H1 (cell line): ENCODE measurements at regions not wholly inside any gene's neighbourhood (a gene's known extent, or its start where the extent isn't known, plus 50 kb on each side); places are given as distances from the start of the nearest gene placed in this dataset.

ENCODE experiments used
- CTCF ChIA-PET: fragments of 300-600 bp; sonication (Branson Sonifier 250); formaldehyde crosslinking; loops from one replicate; lab custom pipeline; 2021; ENCODE audit not compliant: partially characterized antibody; lab: Charles Lee
- POLR2A ChIA-PET: fragments of 300-600 bp; sonication (Branson Sonifier 250); formaldehyde crosslinking; loops from one replicate; lab custom pipeline; 2021; ENCODE audit warnings: inconsistent platforms; ENCODE audit not compliant: partially characterized antibody; lab: Charles Lee
- DNase-seq, 2 experiments: peaks; one replicate each; pipeline versions ENCODE4 v3.0.0 to v3.0.0-alpha.2; 2010 to 2022; ENCODE audit warnings: low spot score in 2 of 2, low read depth in 1 of 2, mixed read lengths in 1 of 2
- FAIRE-seq: peaks from 2 replicates; lab custom pipeline; 2011; peaks lifted over from hg19 to GRCh38; lab: Jason Lieb, UNC
- H2AFZ ChIP-seq: 2 replicates; pipeline ENCODE4 v1.8.1; 2012; ENCODE audit warnings: low read length, inconsistent platforms
- H2AK5ac ChIP-seq: 2 replicates; pipeline ENCODE4 v1.6.1; 2013; ENCODE audit warnings: low read depth, low read length
- H2BK120ac ChIP-seq: replicated peaks from 2 replicates; pipeline ENCODE3; 2013; ENCODE audit warnings: low read depth, low read length, inconsistent platforms
- H2BK12ac ChIP-seq: 2 replicates; pipeline ENCODE4 v1.6.1; 2013; ENCODE audit warnings: low read depth, low read length
- H2BK15ac ChIP-seq: 2 replicates; pipeline ENCODE4 v1.6.1; 2013; ENCODE audit warnings: low read length
- H2BK20ac ChIP-seq: 2 replicates; pipeline ENCODE4 v1.6.1; 2013; ENCODE audit warnings: low read length
- H2BK5ac ChIP-seq: 2 replicates; pipeline ENCODE4 v1.6.1; 2013; ENCODE audit warnings: low read depth, low read length
- H3K14ac ChIP-seq: 2 replicates; pipeline ENCODE4 v1.6.1; 2013; ENCODE audit warnings: inconsistent platforms; ENCODE audit not compliant: insufficient read length
- H3K18ac ChIP-seq: 2 replicates; pipeline ENCODE4 v1.6.1; 2013; ENCODE audit warnings: low read length; ENCODE audit errors: extremely low read depth
- H3K23ac ChIP-seq: 2 replicates; pipeline ENCODE4 v1.6.1; 2013; ENCODE audit warnings: inconsistent platforms; ENCODE audit not compliant: insufficient read length
- H3K23me2 ChIP-seq: 2 replicates; pipeline ENCODE4 v1.6.1; 2013; ENCODE audit warnings: low read depth, low read length
- H3K27ac ChIP-seq: 2 replicates; pipeline ENCODE4 v1.6.1; 2011; ENCODE audit warnings: low read depth, low read length, inconsistent platforms
- H3K27me3 ChIP-seq, 4 experiments: replicated peaks in 1 of 4; 1 replicate in 1 of 4; 2 replicates in 3 of 4; pipeline versions ENCODE4 v1.6.1 to v1.8.1; 2011 to 2013; ENCODE audit warnings: low read length in 3 of 4, mild to moderate bottlenecking in 3 of 4, inconsistent platforms in 2 of 4, mixed read lengths in 2 of 4, moderate library complexity in 1 of 4; ENCODE audit not compliant: control insufficient read depth in 3 of 4, insufficient read depth in 3 of 4; ENCODE audit errors: extremely low read depth in 1 of 4
- H3K36me3 ChIP-seq, 4 experiments: 2 replicates each; pipeline versions ENCODE4 v1.6.1 to v1.8.1; 2011 to 2013; ENCODE audit warnings: mild to moderate bottlenecking in 4 of 4, low read length in 3 of 4, moderate library complexity in 2 of 4, control low read depth in 1 of 4, inconsistent platforms in 1 of 4; ENCODE audit not compliant: insufficient read depth in 4 of 4, control insufficient read depth in 2 of 4
- H3K4ac ChIP-seq: replicated peaks from 2 replicates; pipeline ENCODE3; 2013; ENCODE audit warnings: low read length, low read depth, mixed read lengths, inconsistent platforms; ENCODE audit not compliant: insufficient read length
- H3K4me1 ChIP-seq, 4 experiments: replicated peaks in 1 of 4; 1 replicate in 1 of 4; 2 replicates in 3 of 4; pipeline versions ENCODE4 v1.6.1 to v1.8.1; 2011 to 2013; ENCODE audit warnings: low read length in 3 of 4, inconsistent platforms in 2 of 4, mixed read lengths in 1 of 4; ENCODE audit not compliant: insufficient read depth in 4 of 4, control insufficient read depth in 3 of 4
- H3K4me2 ChIP-seq, 2 experiments: 2 replicates each; pipeline versions ENCODE4 v1.6.1 to v1.8.1; 2011 to 2013; ENCODE audit warnings: low read depth in 2 of 2, low read length in 2 of 2, control low read depth in 1 of 2, inconsistent platforms in 1 of 2, mild to moderate bottlenecking in 1 of 2; ENCODE audit not compliant: insufficient read depth in 1 of 2
- H3K4me3 ChIP-seq, 4 experiments: fragments of 200-600, 300-600 bp in 1 of 4; sonication (generic), shearing (Covaris generic), sonication (Bioruptor Twin) in 1 of 4; 2 replicates each; pipeline versions ENCODE4 v1.5.1 to v1.8.1; 2011 to 2016; ENCODE audit warnings: low read length in 4 of 4, low read depth in 3 of 4, control low read depth in 2 of 4, inconsistent platforms in 2 of 4, mild to moderate bottlenecking in 2 of 4, mixed read lengths in 1 of 4, moderate library complexity in 1 of 4; ENCODE audit not compliant: insufficient read depth in 2 of 4; ENCODE audit errors: extremely low read depth in 1 of 4
- H3K56ac ChIP-seq: replicated peaks from 2 replicates; pipeline ENCODE3; 2013; ENCODE audit warnings: low read depth, mild to moderate bottlenecking, mixed read lengths, low read length, inconsistent platforms; ENCODE audit not compliant: insufficient read length
- H3K79me1 ChIP-seq: 2 replicates; pipeline ENCODE4 v1.6.1; 2013; ENCODE audit warnings: low read depth, low read length, control low read depth
- H3K79me2 ChIP-seq, 2 experiments: 2 replicates each; pipeline versions ENCODE4 v1.6.1 to v1.8.1; 2012 to 2013; ENCODE audit warnings: low read length in 2 of 2, mild to moderate bottlenecking in 2 of 2, inconsistent platforms in 1 of 2; ENCODE audit not compliant: insufficient read depth in 2 of 2, control insufficient read depth in 1 of 2
- H3K9ac ChIP-seq, 4 experiments: replicated peaks in 1 of 4; 1 replicate in 1 of 4; 2 replicates in 3 of 4; pipeline versions ENCODE4 v1.6.1 to v1.8.1; 2011 to 2013; ENCODE audit warnings: low read depth in 3 of 4, low read length in 3 of 4, control low read depth in 2 of 4, mild to moderate bottlenecking in 2 of 4, moderate library complexity in 2 of 4, inconsistent platforms in 1 of 4; ENCODE audit errors: extremely low read depth in 1 of 4
- H3K9me3 ChIP-seq, 2 experiments: 2 replicates each; pipeline versions ENCODE4 v1.6.1 to v1.8.1; 2012 to 2013; ENCODE audit warnings: mild to moderate bottlenecking in 2 of 2, moderate library complexity in 2 of 2, control low read depth in 1 of 2, inconsistent platforms in 1 of 2, low read depth in 1 of 2, low read length in 1 of 2, mixed read lengths in 1 of 2; ENCODE audit not compliant: insufficient read depth in 2 of 2
- H4K20me1 ChIP-seq, 2 experiments: replicated peaks in 1 of 2; 2 replicates each; pipeline versions ENCODE3 to v1.8.1; 2011 to 2013; ENCODE audit warnings: inconsistent platforms in 2 of 2, low read length in 2 of 2, mild to moderate bottlenecking in 1 of 2; ENCODE audit not compliant: insufficient read depth in 2 of 2, control insufficient read depth in 1 of 2
- H4K5ac ChIP-seq: 2 replicates; pipeline ENCODE4 v1.6.1; 2013; ENCODE audit warnings: low read length, low read depth, mixed read lengths, inconsistent platforms; ENCODE audit not compliant: insufficient read length
- H4K8ac ChIP-seq: 2 replicates; pipeline ENCODE4 v1.8.0; 2013; ENCODE audit warnings: mild to moderate bottlenecking, moderate library complexity, low read length, inconsistent platforms; ENCODE audit not compliant: insufficient read depth; ENCODE audit errors: extremely low read depth
- H4K91ac ChIP-seq: replicated peaks from 2 replicates; pipeline ENCODE3; 2013; ENCODE audit warnings: low read length, mixed read lengths, inconsistent platforms; ENCODE audit not compliant: insufficient read length
- CTCF ChIP-seq, 3 experiments: IDR thresholded peaks; 1 replicate in 2 of 3; 2 replicates in 1 of 3; pipeline versions ENCODE4 v1.5.1 to v1.6.1; 2011; ENCODE audit warnings: low read length in 3 of 3, mild to moderate bottlenecking in 3 of 3, inconsistent platforms in 2 of 3, low read depth in 1 of 3, moderate library complexity in 1 of 3; ENCODE audit not compliant: insufficient read depth in 1 of 3; ENCODE audit errors: control extremely low read depth in 1 of 3
- POLR2AphosphoS5 ChIP-seq: IDR thresholded peaks from 2 replicates; pipeline ENCODE4 v1.6.1; 2011; ENCODE audit warnings: low read depth, low read length
- SIX5 ChIP-seq: IDR thresholded peaks from 2 replicates; pipeline ENCODE4 v1.6.1; 2011; ENCODE audit warnings: mild to moderate bottlenecking, low read depth, low read length
- SP2 ChIP-seq: IDR thresholded peaks from 2 replicates; pipeline ENCODE4 v1.6.1; 2012; ENCODE audit warnings: mild to moderate bottlenecking, low read length, inconsistent platforms
- SRF ChIP-seq: IDR thresholded peaks from 2 replicates; pipeline ENCODE4 v1.6.1; 2011; ENCODE audit warnings: mild to moderate bottlenecking, low read depth, low read length, moderate library complexity
- WGBS, 2 experiments: shearing (Covaris generic) in 1 of 2; methylation state at CpG; one replicate each; pipeline versions ENCODE4 v1.1.6 to v1.1.7; 2013 to 2015; ENCODE audit warnings: low lambda C conversion rate in 2 of 2, mixed read lengths in 2 of 2, inconsistent platforms in 1 of 2, low coverage in 1 of 2, missing lambda C conversion rate in 1 of 2; ENCODE audit not compliant: insufficient replicate concordance in 2 of 2, insufficient coverage in 1 of 2, insufficient read length in 1 of 2; ENCODE audit errors: extremely low coverage in 1 of 2, missing lambda C conversion rate in 1 of 2; 5-methylcytosine and 5-hydroxymethylcytosine counted together

GRCh38 chr10:3425716-3426115 is 253.1 kb upstream of the PITRM1 start:
- H2BK15ac ChIP-seq = no peak overlapping the region
- H3K79me1 ChIP-seq = no peaks in the 10 kb centered on the region
- no peak overlapping the region for H3K23ac ChIP-seq
- 89% methylated on average over 6 of the region's 6 CpGs; no CpG with 5 or more reads in 1 of the 2 experiments for WGBS, 2 experiments
- H2AFZ ChIP-seq = no peak overlapping the region
- ChIA-PET CTCF (no interaction called here), POLR2A (no interaction called here)
- no peak for DNase-seq
- H3K4me3 ChIP-seq = no peak overlapping the region
- H3K4ac ChIP-seq = no peak overlapping the region
- H3K18ac ChIP-seq = no peak overlapping the region
- TF ChIP-seq SRF (no peak), CTCF (IDR thresholded peaks at IDR 0.05; ENCODE audit: control extremely low read depth in 1 of 3, insufficient read depth in 1 of 3, low read depth in 1 of 3, low read length in 3 of 3) (no peak), SP2 (no peak), SIX5 (no peak), POLR2AphosphoS5 (no peak)
- H3K23me2 ChIP-seq = no peaks in the 10 kb centered on the region
- H3K56ac ChIP-seq = no peak overlapping the region
- no peak for FAIRE-seq
- H3K36me3 ChIP-seq = no peaks in the 10 kb centered on the region
- no peak overlapping the region for H3K14ac ChIP-seq
- no peak overlapping the region for H3K27ac ChIP-seq
- H3K4me1 ChIP-seq = no peaks in the 10 kb centered on the region; a peak in 1 of 7 replicates
- no peak overlapping the region for H2BK12ac ChIP-seq
- no peak overlapping the region for H3K4me2 ChIP-seq
- no peak overlapping the region for H4K5ac ChIP-seq
- H2BK20ac ChIP-seq = no peak overlapping the region
- no peaks in the 10 kb centered on the region for H3K9me3 ChIP-seq
- no peaks in the 10 kb centered on the region for H3K79me2 ChIP-seq
- H4K20me1 ChIP-seq = no peaks in the 10 kb centered on the region
- no peak overlapping the region for H3K9ac ChIP-seq
- H2AK5ac ChIP-seq = no peak overlapping the region
- no peak overlapping the region for H2BK120ac ChIP-seq
- H3K27me3 ChIP-seq = no peaks in the 10 kb centered on the region
- H4K8ac ChIP-seq = no peak overlapping the region
- no peak overlapping the region for H2BK5ac ChIP-seq
- H4K91ac ChIP-seq = no peak overlapping the region
